A549 (cell line): ENCODE measurements at regions not wholly inside any gene's neighbourhood (a gene's known extent, or its start where the extent isn't known, plus 50 kb on each side); places are given as distances from the start of the nearest gene placed in this dataset.

ENCODE experiments used
- ATAC-seq, 2 experiments: fragments of 200-7000 bp in 1 of 2; fragments of >200 bp in 1 of 2; cut with Nextera tagmentation in 1 of 2; cut with Tn5 transposase in 1 of 2; 3 replicates each; pipeline versions ENCODE4 v1.8.0 to v1.9.1; 2018 to 2020; ENCODE audit warnings: mild to moderate bottlenecking in 1 of 2, moderate library complexity in 1 of 2
- CTCF ChIA-PET: fragments of 300-600 bp; sonication (Branson Sonifier 250); formaldehyde crosslinking; extraction: SDS; loops from one replicate; lab custom pipeline; 2021; ENCODE audit warnings: antibody characterized with exemption, inconsistent platforms; lab: Yijun Ruan, JAX
- POLR2A ChIA-PET: fragments of 350-600 bp; formaldehyde crosslinking; extraction: SDS; loops from one replicate; lab custom pipeline; 2021; ENCODE audit warnings: antibody characterized with exemption, inconsistent platforms; lab: Yijun Ruan, JAX
- DNase-seq, 2 experiments: peaks; one replicate each; pipeline versions ENCODE4 v3.0.0 to v3.0.0-alpha.2; 2011 to 2016; ENCODE audit warnings: low read depth in 1 of 2, low spot score in 1 of 2
- FAIRE-seq: peaks from 2 replicates; lab custom pipeline; 2011; peaks lifted over from hg19 to GRCh38; lab: Jason Lieb, UNC
- H3K27ac ChIP-seq, 2 experiments: fragments of >200 bp; sonication (Bioruptor Twin); formaldehyde crosslinking; 3 replicates each; pipeline ENCODE4 v1.5.1; 2016 to 2017
- H3K4me1 ChIP-seq: fragments of >200 bp; sonication (Bioruptor Twin); formaldehyde crosslinking; 3 replicates; pipeline ENCODE4 v1.6.1; 2016
- H3K4me2 ChIP-seq: fragments of >200 bp; sonication (Bioruptor Twin); formaldehyde crosslinking; 3 replicates; pipeline ENCODE4 v1.6.1; 2016
- H3K4me3 ChIP-seq: fragments of >200 bp; sonication (Bioruptor Twin); formaldehyde crosslinking; 3 replicates; pipeline ENCODE4 v1.5.1; 2016
- H3K9me3 ChIP-seq: fragments of >200 bp; sonication (Bioruptor Twin); formaldehyde crosslinking; 3 replicates; pipeline ENCODE4 v1.6.1; 2016
- CBX2 ChIP-seq: fragments of 200-600 bp; sonication (generic); IDR thresholded peaks from 2 replicates; pipeline ENCODE4 v1.6.1; 2016; ENCODE audit warnings: low read depth, mild to moderate bottlenecking, borderline replicate concordance
- CBX8 ChIP-seq: fragments of 200-600 bp; sonication (generic); IDR thresholded peaks from 2 replicates; pipeline ENCODE4 v1.6.1; 2016
- CHD4 ChIP-seq: fragments of 200-600 bp; sonication (generic); IDR thresholded peaks from 2 replicates; pipeline ENCODE4 v1.6.1; 2016; ENCODE audit warnings: antibody characterized with exemption, mild to moderate bottlenecking, borderline replicate concordance
- EHF ChIP-seq: fragments of 250-450 bp; sonication (Bioruptor Pico); IDR thresholded peaks from 2 replicates; pipeline ENCODE4 v1.5.0; 2020; ENCODE audit warnings: mild to moderate bottlenecking
- EHMT2 ChIP-seq: fragments of 200-600 bp; sonication (generic); IDR thresholded peaks from 2 replicates; pipeline ENCODE4 v1.6.1; 2016; ENCODE audit warnings: antibody characterized with exemption, low read depth, mild to moderate bottlenecking, moderate library complexity
- EP300 ChIP-seq, 2 experiments: fragments of >200 bp; sonication (Bioruptor Twin); formaldehyde crosslinking; IDR thresholded peaks; 2 replicates in 1 of 2; 3 replicates in 1 of 2; pipeline ENCODE4 v1.6.1; 2016 to 2017
- FOXS1 ChIP-seq: fragments of 250-450 bp; sonication (Bioruptor Pico); IDR thresholded peaks from 2 replicates; pipeline ENCODE4 v1.5.0; 2020; ENCODE audit warnings: mild to moderate bottlenecking, moderate library complexity
- HDAC2 ChIP-seq: fragments of 200-600 bp; sonication (generic); IDR thresholded peaks from 2 replicates; pipeline ENCODE4 v1.6.1; 2016
- JUNB ChIP-seq: fragments of >200 bp; sonication (Bioruptor Twin); formaldehyde crosslinking; IDR thresholded peaks from 2 replicates; pipeline ENCODE4 v1.6.1; 2016
- MYC ChIP-seq: IDR thresholded peaks from 2 replicates; pipeline ENCODE4 v1.6.1; 2012; ENCODE audit warnings: mild to moderate bottlenecking, inconsistent platforms, low read length, improper control_type of control experiment, borderline replicate concordance
- NR3C1 ChIP-seq: fragments of >200 bp; sonication (Bioruptor Twin); formaldehyde crosslinking; IDR thresholded peaks from 3 replicates; pipeline ENCODE4 v1.6.1; 2017
- PHF8 ChIP-seq: fragments of 200-600 bp; sonication (generic); IDR thresholded peaks from 2 replicates; pipeline ENCODE4 v1.6.1; 2016; ENCODE audit warnings: low read depth, mild to moderate bottlenecking, antibody characterized with exemption, moderate library complexity, borderline replicate concordance
- POLR2AphosphoS2 ChIP-seq: conservative IDR thresholded peaks from 2 replicates; pipeline ENCODE4 v1.6.1; 2012; ENCODE audit warnings: low read length, improper control_type of control experiment, inconsistent platforms
- RAD21 ChIP-seq, 2 experiments: fragments of >200 bp in 1 of 2; sonication (Bioruptor Twin) in 1 of 2; formaldehyde crosslinking in 1 of 2; IDR thresholded peaks in 1 of 2; conservative IDR thresholded peaks in 1 of 2; 2 replicates in 1 of 2; 3 replicates in 1 of 2; pipeline ENCODE4 v1.6.1; 2012 to 2018; ENCODE audit warnings: inconsistent platforms in 1 of 2
- RARB ChIP-seq: fragments of 250-450 bp; sonication (Bioruptor Pico); IDR thresholded peaks from 2 replicates; pipeline ENCODE4 v1.8.0; 2021; ENCODE audit warnings: mild to moderate bottlenecking, moderate library complexity
- RFX5 ChIP-seq: fragments of 450-650 bp; IDR thresholded peaks from 2 replicates; pipeline ENCODE4 v1.7.1; 2014; ENCODE audit warnings: antibody characterized with exemption, mild to moderate bottlenecking, moderate library complexity
- SMC3 ChIP-seq: fragments of >200 bp; sonication (Bioruptor Twin); formaldehyde crosslinking; IDR thresholded peaks from 3 replicates; pipeline ENCODE4 v1.6.1; 2018; ENCODE audit warnings: inconsistent platforms
- TP53 ChIP-seq: fragments of 250-450 bp; sonication (Bioruptor Pico); IDR thresholded peaks from 2 replicates; pipeline ENCODE4 v1.5.0; 2021; ENCODE audit warnings: mild to moderate bottlenecking, moderate library complexity
- ZC3H11A ChIP-seq: fragments of 450-650 bp; IDR thresholded peaks from 2 replicates; pipeline ENCODE4 v1.6.1; 2014; ENCODE audit warnings: antibody characterized with exemption, mild to moderate bottlenecking
- ZNF302 ChIP-seq: fragments of 250-450 bp; sonication (Bioruptor Pico); IDR thresholded peaks from 2 replicates; pipeline ENCODE4 v1.9.0; 2021; ENCODE audit warnings: inconsistent platforms, mild to moderate bottlenecking, moderate library complexity
- WGBS: methylation state at CpG from one replicate; pipeline ENCODE4 v1.1.6; 2017; ENCODE audit errors: missing lambda C conversion rate; 5-methylcytosine and 5-hydroxymethylcytosine counted together
- TF ChIP-seq, protein P1 (sequence below): fragments of 450-650 bp; IDR thresholded peaks from 2 replicates; pipeline ENCODE4 v1.6.1; 2014; ENCODE audit warnings: antibody characterized with exemption
- TF ChIP-seq, protein P2 (sequence below): IDR thresholded peaks from 2 replicates; pipeline ENCODE4 v1.6.1; 2012
- TF ChIP-seq, protein P3 (sequence below): fragments of 200-600 bp; sonication (generic); IDR thresholded peaks from 2 replicates; pipeline ENCODE4 v1.6.1; 2016; ENCODE audit warnings: antibody characterized with exemption, mild to moderate bottlenecking, moderate library complexity
- TF ChIP-seq, protein P4 (sequence below): IDR thresholded peaks from 2 replicates; pipeline ENCODE4 v1.6.1; 2012
- TF ChIP-seq, protein P5 (sequence below): fragments of >200 bp; sonication (Bioruptor Twin); formaldehyde crosslinking; IDR thresholded peaks from 2 replicates; pipeline ENCODE4 v1.6.1; 2016
- TF ChIP-seq, protein P6 (sequence below): IDR thresholded peaks from 2 replicates; pipeline ENCODE4 v1.6.1; 2012; ENCODE audit warnings: low read depth, borderline replicate concordance

DNA sequence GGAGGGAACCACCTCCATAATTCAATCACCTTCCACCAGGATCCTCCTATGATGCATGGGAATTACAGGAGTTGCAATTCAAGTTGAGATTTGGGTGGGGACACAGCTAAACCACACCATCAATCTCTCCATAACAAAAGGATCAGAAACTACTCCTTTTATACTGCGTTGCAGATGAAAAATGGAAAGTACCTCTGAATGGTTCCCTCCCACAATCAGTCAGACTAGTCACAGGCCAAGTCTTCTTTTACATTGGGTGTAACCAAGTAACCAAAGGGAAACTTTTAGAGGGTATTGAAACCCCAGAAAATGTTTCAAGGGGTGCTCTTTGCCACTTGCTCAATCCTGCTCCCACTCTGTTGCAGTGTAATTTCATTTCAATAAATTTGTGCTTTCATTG is 504.3 kb upstream of the CNTN3 start:
- H3K4me1 ChIP-seq: no peaks in the 10 kb centered on the region
- ChIA-PET POLR2A (no interaction called here), CTCF (no interaction called here)
- ATAC-seq: no peak
- DNase-seq: no peak
- no peak overlapping the region for H3K4me3 ChIP-seq
- H3K4me2 ChIP-seq: no peak overlapping the region
- no peak for FAIRE-seq
- 10% methylated on average over 1 of the region's 1 CpG for WGBS
- TF ChIP-seq EP300 (IDR thresholded peaks at IDR 0.05) (no peak), POLR2AphosphoS2 (no peak), PHF8 (no peak), FOXS1 (no peak), SMC3 (no peak), RARB (CRISPR knock-in tag) (no peak), MYC (no peak), JUNB (no peak), CBX2 (no peak), ZC3H11A (no peak), EHF (CRISPR knock-in tag) (no peak), RAD21 (conservative IDR thresholded peaks at IDR 0.05 in 1 of 2, IDR thresholded peaks at IDR 0.05 in 1 of 2) (no peak), ZNF302 (no peak), CHD4 (no peak), CBX8 (no peak)
- TF ChIP-seq, protein P1, sequence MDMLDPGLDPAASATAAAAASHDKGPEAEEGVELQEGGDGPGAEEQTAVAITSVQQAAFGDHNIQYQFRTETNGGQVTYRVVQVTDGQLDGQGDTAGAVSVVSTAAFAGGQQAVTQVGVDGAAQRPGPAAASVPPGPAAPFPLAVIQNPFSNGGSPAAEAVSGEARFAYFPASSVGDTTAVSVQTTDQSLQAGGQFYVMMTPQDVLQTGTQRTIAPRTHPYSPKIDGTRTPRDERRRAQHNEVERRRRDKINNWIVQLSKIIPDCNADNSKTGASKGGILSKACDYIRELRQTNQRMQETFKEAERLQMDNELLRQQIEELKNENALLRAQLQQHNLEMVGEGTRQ: no peak
- TF ChIP-seq, protein P2, sequence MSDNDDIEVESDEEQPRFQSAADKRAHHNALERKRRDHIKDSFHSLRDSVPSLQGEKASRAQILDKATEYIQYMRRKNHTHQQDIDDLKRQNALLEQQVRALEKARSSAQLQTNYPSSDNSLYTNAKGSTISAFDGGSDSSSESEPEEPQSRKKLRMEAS: no peak
- TF ChIP-seq, protein P3, sequence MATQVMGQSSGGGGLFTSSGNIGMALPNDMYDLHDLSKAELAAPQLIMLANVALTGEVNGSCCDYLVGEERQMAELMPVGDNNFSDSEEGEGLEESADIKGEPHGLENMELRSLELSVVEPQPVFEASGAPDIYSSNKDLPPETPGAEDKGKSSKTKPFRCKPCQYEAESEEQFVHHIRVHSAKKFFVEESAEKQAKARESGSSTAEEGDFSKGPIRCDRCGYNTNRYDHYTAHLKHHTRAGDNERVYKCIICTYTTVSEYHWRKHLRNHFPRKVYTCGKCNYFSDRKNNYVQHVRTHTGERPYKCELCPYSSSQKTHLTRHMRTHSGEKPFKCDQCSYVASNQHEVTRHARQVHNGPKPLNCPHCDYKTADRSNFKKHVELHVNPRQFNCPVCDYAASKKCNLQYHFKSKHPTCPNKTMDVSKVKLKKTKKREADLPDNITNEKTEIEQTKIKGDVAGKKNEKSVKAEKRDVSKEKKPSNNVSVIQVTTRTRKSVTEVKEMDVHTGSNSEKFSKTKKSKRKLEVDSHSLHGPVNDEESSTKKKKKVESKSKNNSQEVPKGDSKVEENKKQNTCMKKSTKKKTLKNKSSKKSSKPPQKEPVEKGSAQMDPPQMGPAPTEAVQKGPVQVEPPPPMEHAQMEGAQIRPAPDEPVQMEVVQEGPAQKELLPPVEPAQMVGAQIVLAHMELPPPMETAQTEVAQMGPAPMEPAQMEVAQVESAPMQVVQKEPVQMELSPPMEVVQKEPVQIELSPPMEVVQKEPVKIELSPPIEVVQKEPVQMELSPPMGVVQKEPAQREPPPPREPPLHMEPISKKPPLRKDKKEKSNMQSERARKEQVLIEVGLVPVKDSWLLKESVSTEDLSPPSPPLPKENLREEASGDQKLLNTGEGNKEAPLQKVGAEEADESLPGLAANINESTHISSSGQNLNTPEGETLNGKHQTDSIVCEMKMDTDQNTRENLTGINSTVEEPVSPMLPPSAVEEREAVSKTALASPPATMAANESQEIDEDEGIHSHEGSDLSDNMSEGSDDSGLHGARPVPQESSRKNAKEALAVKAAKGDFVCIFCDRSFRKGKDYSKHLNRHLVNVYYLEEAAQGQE: no peak
- no peak overlapping the region for H3K27ac ChIP-seq
- H3K9me3 ChIP-seq: no peaks in the 10 kb centered on the region

DNA sequence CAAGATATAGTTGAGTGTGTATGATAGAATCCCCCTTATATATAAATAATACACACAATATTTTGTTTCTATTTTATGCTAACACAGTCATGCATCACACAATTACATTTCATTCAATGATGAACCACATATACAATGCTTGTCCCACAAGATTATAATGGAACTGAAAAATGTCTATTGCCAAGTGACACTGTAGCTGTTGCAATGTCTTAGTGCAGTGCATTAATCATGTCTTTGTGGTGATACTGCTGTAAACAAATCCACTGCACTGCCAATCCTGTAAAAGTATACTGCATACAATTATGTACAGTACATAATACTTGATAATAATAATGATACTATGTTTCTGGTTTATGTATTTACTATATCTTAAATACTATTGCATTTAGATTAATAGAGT is 512.1 kb upstream of the CNTN3 start:
- CTCF ChIA-PET: interaction anchor here (1.1 kb wide), 1 partner anchor 95 kb away, joined by 3 read pairs; no protein-coding TSS in a partner anchor
- no peaks in the 10 kb centered on the region for H3K4me1 ChIP-seq
- POLR2A ChIA-PET: no interaction called here
- no peak for FAIRE-seq
- no peak for ATAC-seq
- no peak overlapping the region for H3K4me2 ChIP-seq
- H3K9me3 ChIP-seq: no peaks in the 10 kb centered on the region
- no peak for DNase-seq
- no peak overlapping the region for H3K27ac ChIP-seq
- TF ChIP-seq NR3C1: no peak
- no peak for TF ChIP-seq EHMT2
- TF ChIP-seq, protein P4, sequence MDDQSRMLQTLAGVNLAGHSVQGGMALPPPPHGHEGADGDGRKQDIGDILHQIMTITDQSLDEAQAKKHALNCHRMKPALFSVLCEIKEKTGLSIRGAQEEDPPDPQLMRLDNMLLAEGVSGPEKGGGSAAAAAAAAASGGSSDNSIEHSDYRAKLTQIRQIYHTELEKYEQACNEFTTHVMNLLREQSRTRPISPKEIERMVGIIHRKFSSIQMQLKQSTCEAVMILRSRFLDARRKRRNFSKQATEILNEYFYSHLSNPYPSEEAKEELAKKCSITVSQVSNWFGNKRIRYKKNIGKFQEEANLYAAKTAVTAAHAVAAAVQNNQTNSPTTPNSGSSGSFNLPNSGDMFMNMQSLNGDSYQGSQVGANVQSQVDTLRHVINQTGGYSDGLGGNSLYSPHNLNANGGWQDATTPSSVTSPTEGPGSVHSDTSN: no peak
- no peak for TF ChIP-seq TP53
- TF ChIP-seq, protein P5, sequence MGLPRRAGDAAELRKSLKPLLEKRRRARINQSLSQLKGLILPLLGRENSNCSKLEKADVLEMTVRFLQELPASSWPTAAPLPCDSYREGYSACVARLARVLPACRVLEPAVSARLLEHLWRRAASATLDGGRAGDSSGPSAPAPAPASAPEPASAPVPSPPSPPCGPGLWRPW: no peak
- TF ChIP-seq, protein P6, sequence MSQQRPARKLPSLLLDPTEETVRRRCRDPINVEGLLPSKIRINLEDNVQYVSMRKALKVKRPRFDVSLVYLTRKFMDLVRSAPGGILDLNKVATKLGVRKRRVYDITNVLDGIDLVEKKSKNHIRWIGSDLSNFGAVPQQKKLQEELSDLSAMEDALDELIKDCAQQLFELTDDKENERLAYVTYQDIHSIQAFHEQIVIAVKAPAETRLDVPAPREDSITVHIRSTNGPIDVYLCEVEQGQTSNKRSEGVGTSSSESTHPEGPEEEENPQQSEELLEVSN: no peak
- TF ChIP-seq RFX5: no peak
- no peak for TF ChIP-seq HDAC2
- no peak overlapping the region for H3K4me3 ChIP-seq
